ENCODE measurements at regions not wholly inside any gene's neighbourhood (a gene's known extent, or its start where the extent isn't known, plus 50 kb on each side); places are given as distances from the start of the nearest gene placed in this dataset.

DNA sequence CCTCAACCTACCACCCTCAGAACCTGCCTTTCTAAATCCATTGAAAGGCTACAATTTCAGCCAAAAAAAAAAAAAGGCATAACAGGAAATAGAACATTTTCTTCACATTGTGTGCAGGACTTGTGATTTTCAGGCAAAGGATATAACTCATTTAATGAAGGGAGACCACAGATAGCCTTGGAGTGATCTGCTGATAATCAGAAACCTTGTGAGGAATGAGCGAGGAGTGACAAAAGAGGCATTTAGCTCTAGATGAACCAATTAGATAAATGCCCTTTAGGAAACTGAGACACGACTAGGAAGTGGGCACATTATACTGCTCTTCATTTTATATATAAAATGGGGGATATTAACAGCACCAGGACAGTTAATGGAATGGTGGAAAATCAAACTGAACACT, 216.5 kb upstream of the GRIA4 start:
- Histone ChIP-seq H3K9ac (ENCODE audit: low read depth, low read length) (no peak overlapping the region), H3K4me3 (ENCODE audit: low read depth in 1 of 2, low read length in 2 of 2) (no peak overlapping the region), H3K4me2 (ENCODE audit: insufficient read depth, low read length) (no peak overlapping the region), H4K20me1 (ENCODE audit: insufficient read depth, low read length) (no peaks in the 10 kb centered on the region), H3K79me2 (ENCODE audit: insufficient read depth, low read length) (no peaks in the 10 kb centered on the region), H2AFZ (ENCODE audit: low read depth, low read length) (no peak overlapping the region), H3K9me3 (ENCODE audit: insufficient read depth, low read length, severe bottlenecking) (no peaks in the 10 kb centered on the region), H3K36me3 (ENCODE audit: insufficient read depth, low read length) (no peaks in the 10 kb centered on the region), H3K27ac (ENCODE audit: low read length) (no peak overlapping the region), H3K27me3 (ENCODE audit: insufficient read depth, low read length, poor library complexity) (no peaks in the 10 kb centered on the region), H3K4me1 (ENCODE audit: insufficient read depth, low read length) (0 out of 2 replicates have a peak, but pooled peaks cover 5% of the 10 kb centered on the region)
- no peak for TF ChIP-seq EZH2 (IDR thresholded peaks at IDR 0.05; ENCODE audit: borderline replicate concordance, low read depth, low read length, severe bottlenecking)
- DNase-seq (no peak), ATAC-seq (ENCODE audit: insufficient read depth, low read depth) (no peak)

DNA sequence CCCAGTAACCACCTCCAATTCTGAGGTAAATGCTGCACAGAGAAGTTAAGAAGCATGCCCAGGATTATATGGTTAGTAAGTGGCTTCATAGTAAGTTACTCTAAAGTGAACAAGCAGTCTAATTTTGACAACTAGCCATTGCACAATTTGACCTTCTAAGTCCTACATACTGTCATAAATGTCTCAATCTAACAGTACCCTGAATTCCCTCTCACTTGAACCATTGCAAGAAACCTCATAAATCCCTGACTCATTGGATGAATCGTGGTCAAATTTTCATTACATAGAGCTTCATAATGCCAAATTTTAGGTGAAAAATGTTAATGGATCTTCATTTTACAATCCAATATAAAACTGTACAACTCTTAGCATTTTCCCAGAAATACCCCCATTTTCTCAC, 217.3 kb upstream of the GRIA4 start:
- Histone ChIP-seq H3K4me3 (ENCODE audit: low read depth in 1 of 2, low read length in 2 of 2) (no peak overlapping the region), H4K20me1 (ENCODE audit: insufficient read depth, low read length) (no peaks in the 10 kb centered on the region), H3K79me2 (ENCODE audit: insufficient read depth, low read length) (no peaks in the 10 kb centered on the region), H2AFZ (ENCODE audit: low read depth, low read length) (no peak overlapping the region; the same call in 1 of the 2 replicates), H3K27me3 (ENCODE audit: insufficient read depth, low read length, poor library complexity) (no peaks in the 10 kb centered on the region), H3K4me1 (ENCODE audit: insufficient read depth, low read length) (0 out of 2 replicates have a peak, but pooled peaks cover 5% of the 10 kb centered on the region), H3K27ac (ENCODE audit: low read length) (no peak overlapping the region), H3K36me3 (ENCODE audit: insufficient read depth, low read length) (no peaks in the 10 kb centered on the region), H3K9me3 (ENCODE audit: insufficient read depth, low read length, severe bottlenecking) (no peaks in the 10 kb centered on the region), H3K9ac (ENCODE audit: low read depth, low read length) (no peak overlapping the region), H3K4me2 (ENCODE audit: insufficient read depth, low read length) (no peak overlapping the region)
- no peak for ATAC-seq (ENCODE audit: insufficient read depth, low read depth)
- no peak for DNase-seq
- TF ChIP-seq, protein P1, sequence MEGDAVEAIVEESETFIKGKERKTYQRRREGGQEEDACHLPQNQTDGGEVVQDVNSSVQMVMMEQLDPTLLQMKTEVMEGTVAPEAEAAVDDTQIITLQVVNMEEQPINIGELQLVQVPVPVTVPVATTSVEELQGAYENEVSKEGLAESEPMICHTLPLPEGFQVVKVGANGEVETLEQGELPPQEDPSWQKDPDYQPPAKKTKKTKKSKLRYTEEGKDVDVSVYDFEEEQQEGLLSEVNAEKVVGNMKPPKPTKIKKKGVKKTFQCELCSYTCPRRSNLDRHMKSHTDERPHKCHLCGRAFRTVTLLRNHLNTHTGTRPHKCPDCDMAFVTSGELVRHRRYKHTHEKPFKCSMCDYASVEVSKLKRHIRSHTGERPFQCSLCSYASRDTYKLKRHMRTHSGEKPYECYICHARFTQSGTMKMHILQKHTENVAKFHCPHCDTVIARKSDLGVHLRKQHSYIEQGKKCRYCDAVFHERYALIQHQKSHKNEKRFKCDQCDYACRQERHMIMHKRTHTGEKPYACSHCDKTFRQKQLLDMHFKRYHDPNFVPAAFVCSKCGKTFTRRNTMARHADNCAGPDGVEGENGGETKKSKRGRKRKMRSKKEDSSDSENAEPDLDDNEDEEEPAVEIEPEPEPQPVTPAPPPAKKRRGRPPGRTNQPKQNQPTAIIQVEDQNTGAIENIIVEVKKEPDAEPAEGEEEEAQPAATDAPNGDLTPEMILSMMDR (IDR thresholded peaks at IDR 0.05; ENCODE audit: borderline replicate concordance, extremely low read depth, low read length, poor library complexity, severe bottlenecking) = no peak
- no peak for TF ChIP-seq EZH2 (IDR thresholded peaks at IDR 0.05; ENCODE audit: borderline replicate concordance, low read depth, low read length, severe bottlenecking)

DNA sequence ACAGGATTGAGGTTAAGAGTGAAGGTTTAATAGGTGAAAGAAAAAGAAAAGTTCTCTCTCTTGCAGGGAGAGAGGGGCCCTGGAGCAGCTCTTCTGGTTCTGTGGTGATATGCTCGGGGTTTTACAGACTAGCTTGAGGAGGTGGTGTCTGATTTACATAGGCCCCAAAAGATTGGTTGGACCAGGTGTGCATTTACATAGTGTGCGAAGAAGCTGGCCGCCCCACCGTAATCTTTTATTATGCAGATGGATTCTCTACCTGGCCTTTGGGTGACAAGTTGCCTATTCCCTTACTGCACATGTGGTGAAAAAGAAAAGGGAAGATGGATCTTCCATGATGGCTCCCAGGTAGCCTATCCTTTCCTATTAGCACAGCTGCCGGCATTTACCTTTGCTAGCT, 219.9 kb upstream of the GRIA4 start:
- Histone ChIP-seq H3K27ac (ENCODE audit: low read length) (no peak overlapping the region), H3K4me2 (ENCODE audit: insufficient read depth, low read length) (no peak overlapping the region), H3K4me1 (ENCODE audit: insufficient read depth, low read length) (0 out of 2 replicates have a peak, but pooled peaks cover 5% of the 10 kb centered on the region), H3K9me3 (ENCODE audit: insufficient read depth, low read length, severe bottlenecking) (no peaks in the 10 kb centered on the region), H3K79me2 (ENCODE audit: insufficient read depth, low read length) (no peaks in the 10 kb centered on the region), H4K20me1 (ENCODE audit: insufficient read depth, low read length) (no peaks in the 10 kb centered on the region), H3K4me3 (ENCODE audit: low read depth in 1 of 2, low read length in 2 of 2) (no peak overlapping the region), H3K36me3 (ENCODE audit: insufficient read depth, low read length) (no peaks in the 10 kb centered on the region), H2AFZ (ENCODE audit: low read depth, low read length) (no peak overlapping the region), H3K9ac (ENCODE audit: low read depth, low read length) (no peak overlapping the region), H3K27me3 (ENCODE audit: insufficient read depth, low read length, poor library complexity) (no peaks in the 10 kb centered on the region)
- no peak for TF ChIP-seq EZH2 (IDR thresholded peaks at IDR 0.05; ENCODE audit: borderline replicate concordance, low read depth, low read length, severe bottlenecking)
- TF ChIP-seq, protein P1 (IDR thresholded peaks at IDR 0.05; ENCODE audit: borderline replicate concordance, extremely low read depth, low read length, poor library complexity, severe bottlenecking) = no peak
- DNase-seq = no peak
- no peak for ATAC-seq (ENCODE audit: insufficient read depth, low read depth)

DNA sequence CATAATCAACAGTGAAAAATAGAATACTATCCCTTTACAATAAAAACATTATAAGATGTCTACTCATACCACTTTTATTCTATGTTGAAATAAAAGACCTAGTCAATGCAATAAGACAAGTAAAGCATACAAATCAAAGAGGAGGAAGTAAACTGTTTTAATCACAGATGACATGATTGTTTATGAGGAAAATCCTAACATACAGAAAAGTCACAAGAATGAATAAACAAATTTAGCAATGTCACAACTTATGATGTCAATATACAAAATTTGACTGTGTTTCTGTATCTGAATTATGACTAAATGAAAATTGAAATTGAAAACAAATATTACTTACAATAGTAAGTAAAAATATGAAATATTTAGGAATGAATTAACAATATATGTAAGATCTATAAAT, 221.9 kb upstream of the GRIA4 start:
- Histone ChIP-seq H3K4me2 (ENCODE audit: insufficient read depth, low read length) (no peak overlapping the region), H3K79me2 (ENCODE audit: insufficient read depth, low read length) (no peaks in the 10 kb centered on the region), H3K4me3 (ENCODE audit: low read depth in 1 of 2, low read length in 2 of 2) (no peak overlapping the region), H2AFZ (ENCODE audit: low read depth, low read length) (no peak overlapping the region), H3K9me3 (ENCODE audit: insufficient read depth, low read length, severe bottlenecking) (no peaks in the 10 kb centered on the region), H3K4me1 (ENCODE audit: insufficient read depth, low read length) (no peaks in the 10 kb centered on the region), H4K20me1 (ENCODE audit: insufficient read depth, low read length) (no peaks in the 10 kb centered on the region), H3K27ac (ENCODE audit: low read length) (no peak overlapping the region), H3K27me3 (ENCODE audit: insufficient read depth, low read length, poor library complexity) (no peaks in the 10 kb centered on the region), H3K36me3 (ENCODE audit: insufficient read depth, low read length) (no peaks in the 10 kb centered on the region), H3K9ac (ENCODE audit: low read depth, low read length) (no peak overlapping the region)
- ATAC-seq (ENCODE audit: insufficient read depth, low read depth) = no peak
- no peak for TF ChIP-seq EZH2 (IDR thresholded peaks at IDR 0.05; ENCODE audit: borderline replicate concordance, low read depth, low read length, severe bottlenecking)
- TF ChIP-seq, protein P1 (IDR thresholded peaks at IDR 0.05; ENCODE audit: borderline replicate concordance, extremely low read depth, low read length, poor library complexity, severe bottlenecking) = no peak
- DNase-seq = no peak

Measured in DND-41 (cell line).